ENCODE measurements at regions not wholly inside any gene's neighbourhood (a gene's known extent, or its start where the extent isn't known, plus 50 kb on each side); places are given as distances from the start of the nearest gene placed in this dataset.

GRCh38 chr1:118302145-118302544, 117.1 kb upstream of the SPAG17 start:
- ChIA-PET CTCF (no interaction called here), POLR2A (no interaction called here)
- no peak for DNase-seq (ENCODE audit: extremely low spot score)
- no peak for TF ChIP-seq CTCF (IDR thresholded peaks at IDR 0.05; ENCODE audit: control extremely low read depth, extremely low read depth, low read depth, missing control alignments)

DNA sequence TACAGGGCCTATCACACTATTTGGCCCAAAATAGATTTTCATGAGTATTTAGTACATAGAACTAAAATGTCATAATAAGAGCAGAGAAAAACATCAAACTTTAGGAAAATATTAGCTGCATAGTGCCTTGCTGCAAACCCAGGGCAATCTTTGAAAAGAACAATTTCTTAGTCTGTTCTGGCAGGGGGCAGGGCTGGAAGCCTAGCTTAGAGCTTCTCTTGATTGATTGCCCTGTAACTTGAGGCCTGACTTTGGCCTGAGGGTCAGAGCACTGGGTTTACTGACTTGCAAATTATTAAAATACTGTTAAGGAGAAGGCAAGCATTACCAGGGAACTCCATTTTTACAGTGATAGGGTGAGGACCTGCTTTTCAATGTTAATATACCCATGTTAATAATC, 115.8 kb upstream of the SPAG17 start:
- TF ChIP-seq CTCF (IDR thresholded peaks at IDR 0.05; ENCODE audit: control extremely low read depth, extremely low read depth, low read depth, missing control alignments): no peak
- no peak for DNase-seq (ENCODE audit: extremely low spot score)
- ChIA-PET CTCF (no interaction called here), POLR2A (no interaction called here)

DNA sequence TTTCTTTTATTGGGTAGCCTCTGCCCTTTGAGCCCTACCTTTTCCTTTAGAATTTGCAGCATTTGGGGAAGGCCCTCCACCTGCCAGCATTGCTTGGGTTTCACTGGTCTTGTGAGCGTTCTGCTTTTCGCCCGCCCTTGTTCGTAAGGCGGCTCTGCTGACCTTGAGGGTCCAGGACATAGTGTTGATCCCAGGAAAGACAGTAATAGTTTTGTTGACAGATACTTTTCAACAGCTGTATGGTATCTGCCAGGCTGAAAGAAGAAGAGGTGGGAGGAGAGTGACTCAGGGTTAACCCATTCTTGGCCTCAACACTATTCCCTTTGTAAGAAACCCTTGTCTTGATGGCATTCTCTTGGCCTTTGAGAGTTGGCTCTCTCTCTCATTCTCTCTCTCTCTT, 113.4 kb upstream of the SPAG17 start:
- ChIA-PET CTCF (no interaction called here), POLR2A (no interaction called here)
- no peak for TF ChIP-seq CTCF (IDR thresholded peaks at IDR 0.05; ENCODE audit: control extremely low read depth, extremely low read depth, low read depth, missing control alignments)
- no peak for DNase-seq (ENCODE audit: extremely low spot score)

DNA sequence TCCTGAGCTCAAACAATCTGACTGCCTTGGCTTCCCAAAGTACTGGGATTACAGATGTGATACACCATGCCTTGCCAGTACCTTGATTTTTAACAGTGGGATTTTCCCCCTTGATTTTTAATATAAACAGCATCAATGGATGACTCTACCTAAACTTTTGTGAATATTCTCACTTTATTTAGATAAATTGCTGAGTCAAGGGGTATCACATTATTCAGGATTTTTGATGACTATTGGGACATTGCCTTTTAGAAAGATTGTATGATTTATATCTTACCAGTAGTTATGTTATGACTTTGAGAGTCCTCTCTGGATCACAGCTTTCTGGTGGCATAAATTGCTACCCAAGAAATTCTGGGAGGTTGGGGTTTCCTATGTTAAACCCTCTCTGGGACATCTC, 112.5 kb upstream of the SPAG17 start:
- POLR2A ChIA-PET: no interaction called here
- DNase-seq (ENCODE audit: extremely low spot score): no peak
- CTCF ChIA-PET: interaction anchor here (1.2 kb wide), 1 partner anchor 10 kb away, joined by 3 read pairs; no protein-coding TSS in a partner anchor

GRCh38 chr1:118294875-118295642, 110.0 kb upstream of the SPAG17 start:
- ChIA-PET POLR2A (no interaction called here), CTCF (no interaction called here)
- DNase-seq (ENCODE audit: extremely low spot score): no peak
- no peak for TF ChIP-seq CTCF (IDR thresholded peaks at IDR 0.05; ENCODE audit: control extremely low read depth, extremely low read depth, low read depth, missing control alignments)

More for the DNA sequence above, 112.5 kb upstream of the SPAG17 start:
- TF ChIP-seq CTCF (IDR thresholded peaks at IDR 0.05; ENCODE audit: control extremely low read depth, extremely low read depth, low read depth, missing control alignments): no peak

DNA sequence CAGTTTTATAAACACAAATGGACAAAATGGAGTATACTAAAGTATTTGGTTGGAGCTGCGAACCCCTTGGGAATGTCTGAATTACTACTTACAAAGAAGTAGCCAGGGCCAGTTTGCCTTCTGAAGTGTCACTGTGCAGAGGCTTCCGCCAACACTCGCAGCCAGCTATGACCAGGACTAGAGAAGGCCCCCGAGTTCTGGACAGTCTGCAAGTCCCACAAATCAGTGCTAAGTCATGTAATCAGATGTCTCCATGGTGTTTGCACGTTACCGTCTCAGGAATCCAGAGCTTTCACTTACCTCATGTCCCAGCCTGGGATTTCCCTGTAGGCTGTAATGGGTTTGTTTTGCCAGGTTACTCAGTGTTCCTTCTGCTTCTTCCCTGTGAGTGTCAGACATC, 106.6 kb upstream of the SPAG17 start:
- POLR2A ChIA-PET: no interaction called here
- DNase-seq (ENCODE audit: extremely low spot score): no peak
- CTCF ChIA-PET: no interaction called here
- TF ChIP-seq CTCF (IDR thresholded peaks at IDR 0.05; ENCODE audit: control extremely low read depth, extremely low read depth, low read depth, missing control alignments): no peak

Data from GM10248 (cell line).